GM23338 (cell line): ENCODE measurements at regions not wholly inside any gene's neighbourhood (a gene's known extent, or its start where the extent isn't known, plus 50 kb on each side); places are given as distances from the start of the nearest gene placed in this dataset. TPM values are rescaled to one million over a fixed set of nuclear protein-coding genes. Genes with fewer than 3 reads are reported as not detected.

Source experiments
- ATAC-seq: fragments of 200-7000 bp; cut with Tn5 transposase; 3 replicates; pipeline ENCODE4 v1.9.1; 2020
- DNase-seq: peaks from one replicate; pipeline ENCODE4 v3.0.0-alpha.2; 2015; ENCODE audit warnings: low spot score
- H2AFZ ChIP-seq: fragments of 200-600 bp; sonication (generic); 2 replicates; pipeline ENCODE4 v1.8.0; 2016; ENCODE audit warnings: antibody characterized with exemption, mild to moderate bottlenecking, moderate library complexity
- H3F3A ChIP-seq: fragments of 200-600 bp; sonication (generic); replicated peaks from 2 replicates; pipeline ENCODE4 v1.8.0; 2017; ENCODE audit warnings: antibody characterized with exemption, mixed run types, low read depth
- H3K27ac ChIP-seq: fragments of 200-600 bp; sonication (generic); 2 replicates; pipeline ENCODE4 v1.6.1; 2016; ENCODE audit warnings: low read depth
- H3K27me3 ChIP-seq: fragments of 200-600 bp; sonication (generic); 2 replicates; pipeline ENCODE4 v1.8.0; 2016; ENCODE audit warnings: mild to moderate bottlenecking, mixed run types, moderate library complexity; ENCODE audit not compliant: insufficient read depth
- H3K36me3 ChIP-seq: fragments of 200-600 bp; sonication (generic); 2 replicates; pipeline ENCODE4 v1.8.0; 2016; ENCODE audit warnings: mild to moderate bottlenecking; ENCODE audit not compliant: insufficient read depth
- H3K4me1 ChIP-seq: fragments of 200-600 bp; sonication (generic); 2 replicates; pipeline ENCODE4 v1.8.0; 2016; ENCODE audit warnings: mild to moderate bottlenecking, moderate library complexity; ENCODE audit not compliant: insufficient read depth
- H3K4me2 ChIP-seq: fragments of 200-600 bp; sonication (generic); 2 replicates; pipeline ENCODE4 v1.7.1; 2017; ENCODE audit warnings: mixed run types
- H3K4me3 ChIP-seq: fragments of 200-600 bp; sonication (generic); 2 replicates; pipeline ENCODE4 v1.6.1; 2016; ENCODE audit warnings: mixed run types
- H3K79me2 ChIP-seq: fragments of 200-600 bp; sonication (generic); replicated peaks from 2 replicates; pipeline ENCODE4 v1.8.0; 2017; ENCODE audit warnings: mild to moderate bottlenecking; ENCODE audit not compliant: insufficient read depth
- H3K9me2 ChIP-seq: fragments of 200-600 bp; sonication (generic); 2 replicates; pipeline ENCODE4 v1.8.0; 2017; ENCODE audit not compliant: insufficient read depth
- H4K20me1 ChIP-seq: fragments of 200-600 bp; sonication (generic); replicated peaks from 2 replicates; pipeline ENCODE4 v1.8.0; 2017; ENCODE audit warnings: mild to moderate bottlenecking; ENCODE audit not compliant: insufficient read depth
- H3K27ac Mint-ChIP-seq: 2 replicates; pipeline ENCODE4 v1.8.0; 2020; ENCODE audit warnings: inconsistent platforms, mild to moderate bottlenecking, moderate library complexity, mixed read lengths
- H3K27me3 Mint-ChIP-seq: 3 replicates; pipeline ENCODE4 v1.8.0; 2022; ENCODE audit warnings: low read depth, mild to moderate bottlenecking, moderate library complexity, mixed read lengths, inconsistent platforms; ENCODE audit not compliant: insufficient read depth, poor library complexity
- H3K36me3 Mint-ChIP-seq: 3 replicates; pipeline ENCODE4 v1.8.0; 2021; ENCODE audit warnings: low read depth, mild to moderate bottlenecking, inconsistent platforms, moderate library complexity, mixed read lengths
- H3K4me1 Mint-ChIP-seq: 3 replicates; pipeline ENCODE4 v1.8.0; 2020; ENCODE audit warnings: mild to moderate bottlenecking, inconsistent platforms, mixed read lengths
- H3K4me3 Mint-ChIP-seq: 3 replicates; pipeline ENCODE4 v1.8.0; 2021; ENCODE audit warnings: moderate library complexity, mild to moderate bottlenecking, inconsistent platforms, mixed read lengths
- H3K9me3 Mint-ChIP-seq: 3 replicates; pipeline ENCODE4 v1.8.0; 2020; ENCODE audit warnings: moderate library complexity, mild to moderate bottlenecking, inconsistent platforms, mixed read lengths
- CREB1 ChIP-seq: fragments of 250-450 bp; sonication (Bioruptor Pico); IDR thresholded peaks from 2 replicates; pipeline ENCODE4 v1.5.0; 2020; ENCODE audit warnings: low read depth, mild to moderate bottlenecking, moderate library complexity
- NANOG ChIP-seq: IDR thresholded peaks from 2 replicates; pipeline ENCODE4 v1.6.1; 2016; ENCODE audit warnings: antibody characterized with exemption, borderline replicate concordance
- POLR2AphosphoS5 ChIP-seq: IDR thresholded peaks from 2 replicates; pipeline ENCODE4 v1.6.1; 2016; ENCODE audit warnings: antibody characterized with exemption, low read depth
- STAT1 ChIP-seq: IDR thresholded peaks from one replicate; pipeline ENCODE4 v1.6.1; 2016; ENCODE audit warnings: antibody characterized with exemption; ENCODE audit not compliant: unreplicated experiment
- ZNF114 ChIP-seq: fragments of 250-450 bp; sonication (Bioruptor Pico); IDR thresholded peaks from 2 replicates; pipeline ENCODE4 v1.5.0; 2020; ENCODE audit warnings: mild to moderate bottlenecking, moderate library complexity
- small RNA-seq: library from RNA; depleted of rRNA; stranded (forward); fragments of <200 nt; gene quantifications from one replicate; pipeline ENCODE3, GENCODE V24; 2014; ENCODE audit warnings: low replicate concordance

GRCh38 chr3:70383360-70383831 lies 71.0 kb upstream of the MDFIC2 start:
- Histone ChIP-seq H3K36me3 (no peaks in the 10 kb centered on the region), H3K4me2 (0 out of 2 replicates have a peak overlapping the region, but pooled peaks have one; percentile 19), H3K27me3 (no peaks in the 10 kb centered on the region), H3K9me2 (no peaks in the 10 kb centered on the region), H3K4me3 (no peak overlapping the region), H4K20me1 (no peaks in the 10 kb centered on the region), H3K4me1 (peaks cover 31% of the 10 kb centered on the region), H3F3A (no peaks in the 10 kb centered on the region), H3K27ac (no peak overlapping the region), H2AFZ (peak overlapping the region; percentile 3; the same call in 1 of the 2 replicates), H3K79me2 (no peaks in the 10 kb centered on the region)
- Mint-ChIP-seq H3K4me1 (peaks cover 24% of the 10 kb centered on the region), H3K36me3 (no peaks in the 10 kb centered on the region), H3K9me3 (no peaks in the 10 kb centered on the region), H3K27ac (peak overlapping the region; percentile 92), H3K4me3 (no peak overlapping the region), H3K27me3 (no peaks in the 10 kb centered on the region)
- ATAC-seq (no peak), DNase-seq (peak; percentile 7)
- TF ChIP-seq NANOG (no peak), STAT1 (no peak)

GRCh38 chr3:70374179-70374578 lies 61.7 kb upstream of the MDFIC2 start:
- H3K4me3 Mint-ChIP-seq = no peak overlapping the region
- no peak for ATAC-seq
- no peak for DNase-seq
- no peaks in the 10 kb centered on the region for H3K9me3 Mint-ChIP-seq
- Histone ChIP-seq H2AFZ (no peak overlapping the region; the same call in 1 of the 2 replicates), H4K20me1 (no peaks in the 10 kb centered on the region), H3K79me2 (no peaks in the 10 kb centered on the region), H3K36me3 (0 out of 2 replicates have a peak, but pooled peaks cover 5% of the 10 kb centered on the region), H3K4me1 (no peaks in the 10 kb centered on the region), H3K4me3 (no peak overlapping the region), H3F3A (no peaks in the 10 kb centered on the region), H3K9me2 (peaks cover 3% of the 10 kb centered on the region), H3K27me3 (no peaks in the 10 kb centered on the region), H3K27ac (no peak overlapping the region), H3K4me2 (no peak overlapping the region)
- TF ChIP-seq CREB1 (no peak), ZNF114 (no peak), POLR2AphosphoS5 (no peak)
- H3K4me1 Mint-ChIP-seq = no peaks in the 10 kb centered on the region
- no peaks in the 10 kb centered on the region for H3K27me3 Mint-ChIP-seq
- H3K27ac Mint-ChIP-seq = no peak overlapping the region
- H3K36me3 Mint-ChIP-seq = no peaks in the 10 kb centered on the region

Small RNAs in the stretch of these regions (small RNA-seq; reads per million reads assigned to genes)
- gene COX6CP6 (not detected), gene RNU6-281P (not detected)
